ENCODE measurements at regions not wholly inside any gene's neighbourhood (a gene's known extent, or its start where the extent isn't known, plus 50 kb on each side); places are given as distances from the start of the nearest gene placed in this dataset.

GRCh38 chr4:125112536-125112935 is 202.2 kb upstream of the FAT4 start:
- no peak for TF ChIP-seq EP300 (IDR thresholded peaks at IDR 0.05; ENCODE audit: borderline replicate concordance in 1 of 2, low read depth in 2 of 2, low read length in 2 of 2)
- TF ChIP-seq TAF1 (IDR thresholded peaks at IDR 0.05; ENCODE audit: low read depth, low read length): no peak
- TF ChIP-seq, protein P1, sequence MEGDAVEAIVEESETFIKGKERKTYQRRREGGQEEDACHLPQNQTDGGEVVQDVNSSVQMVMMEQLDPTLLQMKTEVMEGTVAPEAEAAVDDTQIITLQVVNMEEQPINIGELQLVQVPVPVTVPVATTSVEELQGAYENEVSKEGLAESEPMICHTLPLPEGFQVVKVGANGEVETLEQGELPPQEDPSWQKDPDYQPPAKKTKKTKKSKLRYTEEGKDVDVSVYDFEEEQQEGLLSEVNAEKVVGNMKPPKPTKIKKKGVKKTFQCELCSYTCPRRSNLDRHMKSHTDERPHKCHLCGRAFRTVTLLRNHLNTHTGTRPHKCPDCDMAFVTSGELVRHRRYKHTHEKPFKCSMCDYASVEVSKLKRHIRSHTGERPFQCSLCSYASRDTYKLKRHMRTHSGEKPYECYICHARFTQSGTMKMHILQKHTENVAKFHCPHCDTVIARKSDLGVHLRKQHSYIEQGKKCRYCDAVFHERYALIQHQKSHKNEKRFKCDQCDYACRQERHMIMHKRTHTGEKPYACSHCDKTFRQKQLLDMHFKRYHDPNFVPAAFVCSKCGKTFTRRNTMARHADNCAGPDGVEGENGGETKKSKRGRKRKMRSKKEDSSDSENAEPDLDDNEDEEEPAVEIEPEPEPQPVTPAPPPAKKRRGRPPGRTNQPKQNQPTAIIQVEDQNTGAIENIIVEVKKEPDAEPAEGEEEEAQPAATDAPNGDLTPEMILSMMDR (IDR thresholded peaks at IDR 0.05; ENCODE audit: control extremely low read depth in 1 of 3, insufficient read depth in 1 of 3, low read depth in 1 of 3, low read length in 3 of 3): no peak
- no peak for TF ChIP-seq POLR2A (IDR thresholded peaks at IDR 0.05; ENCODE audit: control extremely low read depth in 1 of 2, low read depth in 2 of 2, low read length in 2 of 2)
- TF ChIP-seq BCL11A (IDR thresholded peaks at IDR 0.05; ENCODE audit: low read depth in 2 of 2, low read length in 2 of 2): no peak
- TF ChIP-seq POLR2AphosphoS5 (IDR thresholded peaks at IDR 0.05; ENCODE audit: low read depth, low read length): no peak
- no peak for TF ChIP-seq KDM4A (IDR thresholded peaks at IDR 0.05; ENCODE audit: low read depth, low read length, severe bottlenecking)
- no peak for TF ChIP-seq MAFK (IDR thresholded peaks at IDR 0.05; ENCODE audit: low read depth, low read length)
- TF ChIP-seq YY1 (IDR thresholded peaks at IDR 0.05; ENCODE audit: low read depth, low read length): no peak
- TF ChIP-seq SIN3A (conservative IDR thresholded peaks at IDR 0.05 in 1 of 2, IDR thresholded peaks at IDR 0.05 in 1 of 2; ENCODE audit: low read depth in 1 of 2, low read length in 2 of 2): no peak
- no peak for TF ChIP-seq SP1 (IDR thresholded peaks at IDR 0.05; ENCODE audit: low read depth, low read length)
- TF ChIP-seq CEBPB (IDR thresholded peaks at IDR 0.05; ENCODE audit: low read depth, low read length): no peak
- no peak for TF ChIP-seq SIX5 (IDR thresholded peaks at IDR 0.05; ENCODE audit: low read depth, low read length)

All from H1 (cell line).